Neural progenitor cell (in vitro differentiated cells): ENCODE measurements at regions not wholly inside any gene's neighbourhood (a gene's known extent, or its start where the extent isn't known, plus 50 kb on each side); places are given as distances from the start of the nearest gene placed in this dataset.

Experiments
- DNase-seq: peaks from one replicate; pipeline ENCODE4 v3.0.0-alpha.2; 2016; ENCODE audit warnings: low spot score
- H2AFZ ChIP-seq: fragments of 200-600 bp; sonication (generic); replicated peaks from 2 replicates; pipeline ENCODE4 v1.6.1; 2016; ENCODE audit warnings: antibody characterized with exemption
- H3F3A ChIP-seq: fragments of 200-600 bp; sonication (generic); 2 replicates; pipeline ENCODE4 v1.6.1; 2016; ENCODE audit warnings: antibody characterized with exemption, low read depth
- H3K27ac ChIP-seq: fragments of 200-600 bp; sonication (generic); 2 replicates; pipeline ENCODE4 v1.5.1; 2016; ENCODE audit warnings: mild to moderate bottlenecking
- H3K27me3 ChIP-seq: fragments of 200-600 bp; sonication (generic); 2 replicates; pipeline ENCODE4 v1.6.1; 2016; ENCODE audit warnings: mild to moderate bottlenecking, moderate library complexity
- H3K36me3 ChIP-seq: fragments of 200-600 bp; sonication (generic); 2 replicates; pipeline ENCODE4 v1.5.1; 2016
- H3K4me1 ChIP-seq: fragments of 200-600 bp; sonication (generic); 2 replicates; pipeline ENCODE4 v1.6.1; 2016; ENCODE audit warnings: mixed run types
- H3K4me2 ChIP-seq: fragments of 200-600 bp; sonication (generic); 2 replicates; pipeline ENCODE4 v1.6.1; 2016
- H3K4me3 ChIP-seq: fragments of 200-600 bp; sonication (generic); 2 replicates; pipeline ENCODE4 v1.5.1; 2016
- H3K79me2 ChIP-seq: fragments of 200-600 bp; sonication (generic); 2 replicates; pipeline ENCODE4 v1.6.1; 2016; ENCODE audit warnings: low read depth
- H3K9ac ChIP-seq: fragments of 200-600 bp; sonication (generic); 2 replicates; pipeline ENCODE4 v1.6.1; 2016
- H3K9me3 ChIP-seq: fragments of 200-600 bp; sonication (generic); 2 replicates; pipeline ENCODE4 v1.5.1; 2016; ENCODE audit warnings: low read depth
- H4K20me1 ChIP-seq: fragments of 200-600 bp; sonication (generic); 2 replicates; pipeline ENCODE4 v1.6.1; 2016; ENCODE audit warnings: low read depth
- H3K27ac Mint-ChIP-seq: 3 replicates; pipeline ENCODE4 v1.8.0; 2021; ENCODE audit warnings: mixed read lengths
- H3K27me3 Mint-ChIP-seq: 2 replicates; pipeline ENCODE4 v1.8.0; 2022; ENCODE audit warnings: low read depth, mild to moderate bottlenecking, inconsistent platforms, moderate library complexity, mixed read lengths; ENCODE audit not compliant: insufficient read depth
- H3K36me3 Mint-ChIP-seq: 3 replicates; pipeline ENCODE4 v1.8.0; 2021; ENCODE audit warnings: mixed read lengths
- H3K4me1 Mint-ChIP-seq: 3 replicates; pipeline ENCODE4 v1.8.0; 2021; ENCODE audit warnings: mixed read lengths
- H3K4me3 Mint-ChIP-seq: 3 replicates; pipeline ENCODE4 v1.8.0; 2021; ENCODE audit warnings: mild to moderate bottlenecking, moderate library complexity, mixed read lengths
- H3K9me3 Mint-ChIP-seq: 3 replicates; pipeline ENCODE4 v1.8.0; 2020; ENCODE audit warnings: mixed read lengths
- CTCF ChIP-seq: fragments of 200-600 bp; sonication (generic); IDR thresholded peaks from 2 replicates; pipeline ENCODE4 v1.5.1; 2017; ENCODE audit warnings: antibody characterized with exemption, mild to moderate bottlenecking
- EZH2 ChIP-seq: fragments of 200-600 bp; sonication (generic); IDR thresholded peaks from 2 replicates; pipeline ENCODE4 v1.6.1; 2017; ENCODE audit warnings: antibody characterized with exemption, mild to moderate bottlenecking, moderate library complexity
- EZH2phosphoT487 ChIP-seq: fragments of 200-600 bp; sonication (generic); IDR thresholded peaks from 2 replicates; pipeline ENCODE4 v1.6.1; 2017; ENCODE audit warnings: antibody characterized with exemption

- Histone ChIP-seq H3K27me3 (no peaks in the 10 kb centered on the region), H3K4me2 (no peak overlapping the region), H4K20me1 (no peaks in the 10 kb centered on the region), H3K36me3 (no peaks in the 10 kb centered on the region), H3K27ac (no peak overlapping the region), H3F3A (no peaks in the 10 kb centered on the region), H3K4me3 (no peak overlapping the region), H3K9me3 (no peaks in the 10 kb centered on the region), H2AFZ (no peak overlapping the region), H3K9ac (no peak overlapping the region), H3K79me2 (no peaks in the 10 kb centered on the region), H3K4me1 (no peaks in the 10 kb centered on the region)
- Mint-ChIP-seq H3K27me3 (no peaks in the 10 kb centered on the region), H3K27ac (no peak overlapping the region), H3K9me3 (no peaks in the 10 kb centered on the region), H3K4me3 (no peak overlapping the region), H3K4me1 (peaks cover 8% of the 10 kb centered on the region), H3K36me3 (no peaks in the 10 kb centered on the region)
- TF ChIP-seq CTCF, result no peak
- no peak for TF ChIP-seq EZH2phosphoT487
- TF ChIP-seq EZH2, result no peak
- DNase-seq, result no peak
Observed at GRCh38 chr17:33745047-33745760, 452.1 kb upstream of the ASIC2 start.

GRCh38 chr17:33749171-33749570 is 456.1 kb upstream of the ASIC2 start:
- H3K4me1 Mint-ChIP-seq, result peaks cover 21% of the 10 kb centered on the region
- no peak overlapping the region for H3K9ac ChIP-seq
- peaks cover 16% of the 10 kb centered on the region for H3F3A ChIP-seq
- no peaks in the 10 kb centered on the region for H3K79me2 ChIP-seq
- H3K27ac Mint-ChIP-seq, result no peak overlapping the region
- TF ChIP-seq EZH2 (no peak), CTCF (no peak), EZH2phosphoT487 (no peak)
- H3K36me3 Mint-ChIP-seq, result no peaks in the 10 kb centered on the region
- no peak overlapping the region for H3K27ac ChIP-seq
- no peaks in the 10 kb centered on the region for H3K9me3 Mint-ChIP-seq
- no peaks in the 10 kb centered on the region for H3K27me3 Mint-ChIP-seq
- H3K9me3 ChIP-seq, result no peaks in the 10 kb centered on the region
- DNase-seq, result no peak
- H3K4me3 Mint-ChIP-seq, result no peak overlapping the region
- H3K4me2 ChIP-seq, result no peak overlapping the region
- no peaks in the 10 kb centered on the region for H3K36me3 ChIP-seq
- H3K4me1 ChIP-seq, result peaks cover 16% of the 10 kb centered on the region
- no peak overlapping the region for H2AFZ ChIP-seq
- H3K27me3 ChIP-seq, result no peaks in the 10 kb centered on the region
- H3K4me3 ChIP-seq, result no peak overlapping the region
- no peaks in the 10 kb centered on the region for H4K20me1 ChIP-seq

DNA sequence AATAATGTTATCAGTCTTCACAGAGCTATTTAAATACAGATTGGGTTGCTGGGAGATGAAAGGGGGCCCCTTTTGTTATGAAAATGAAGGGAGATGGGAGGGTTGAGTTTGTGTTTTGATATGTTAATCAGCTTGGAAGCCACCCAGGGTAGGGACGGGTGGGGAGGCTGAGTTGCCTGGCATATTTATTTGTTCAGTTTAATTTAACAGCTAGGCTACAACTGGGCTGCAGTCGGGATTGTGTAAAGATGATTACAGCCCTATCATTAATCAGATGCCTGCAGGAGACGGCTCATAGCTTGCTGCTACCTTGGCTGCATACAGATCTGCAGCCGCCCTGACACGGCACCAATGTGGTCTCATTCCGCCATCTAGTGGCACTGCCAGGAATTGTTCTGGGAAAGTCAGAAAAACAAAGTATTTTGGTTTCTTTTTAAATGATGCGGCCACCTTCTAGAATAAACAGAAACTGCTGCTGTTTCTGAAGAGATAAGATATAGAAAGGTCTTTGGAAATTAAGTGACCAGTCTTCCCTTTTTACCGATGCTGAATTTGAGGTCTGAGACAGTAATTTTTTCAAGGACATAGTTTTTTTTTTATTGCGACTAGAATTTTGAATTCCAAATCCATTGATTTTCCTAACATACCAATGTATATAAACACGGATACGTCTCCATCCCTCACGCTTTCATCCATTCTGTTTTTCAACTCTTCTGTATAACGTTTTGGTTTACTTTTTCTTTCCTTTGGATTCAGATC is 458.0 kb upstream of the ASIC2 start:
- Histone ChIP-seq H2AFZ (no peak overlapping the region), H3K27me3 (no peaks in the 10 kb centered on the region), H3K27ac (no peak overlapping the region), H3K36me3 (no peaks in the 10 kb centered on the region), H3K4me2 (peak overlapping the region; percentile 78), H4K20me1 (no peaks in the 10 kb centered on the region), H3K4me3 (peak overlapping the region; percentile 37), H3K9ac (no peak overlapping the region), H3F3A (peaks cover 16% of the 10 kb centered on the region), H3K9me3 (no peaks in the 10 kb centered on the region), H3K79me2 (no peaks in the 10 kb centered on the region), H3K4me1 (peaks cover 16% of the 10 kb centered on the region)
- peak overlapping the region; percentile 70 for H3K4me3 Mint-ChIP-seq
- H3K27me3 Mint-ChIP-seq, result no peaks in the 10 kb centered on the region
- H3K9me3 Mint-ChIP-seq, result peaks cover 7% of the 10 kb centered on the region
- DNase-seq, result peak; percentile 79
- peak overlapping the region; percentile 50 for H3K27ac Mint-ChIP-seq
- TF ChIP-seq EZH2phosphoT487, result no peak
- peak; percentile 85 for TF ChIP-seq CTCF
- H3K36me3 Mint-ChIP-seq, result no peaks in the 10 kb centered on the region
- peaks cover 18% of the 10 kb centered on the region for H3K4me1 Mint-ChIP-seq
